ENCODE measurements at regions not wholly inside any gene's neighbourhood (a gene's known extent, or its start where the extent isn't known, plus 50 kb on each side); places are given as distances from the start of the nearest gene placed in this dataset.

GRCh38 chr5:112024769-112025168 is 267.8 kb upstream of the NREP start:
- no peak for DNase-seq

- DNase-seq, result no peak
Observed at GRCh38 chr5:112024221-112024620, 267.2 kb upstream of the NREP start.

GRCh38 chr5:112023766-112024165 is 266.8 kb upstream of the NREP start:
- DNase-seq, result no peak

GRCh38 chr5:112018846-112019245 is 261.9 kb upstream of the NREP start:
- no peak for DNase-seq

- no peak for DNase-seq
Observed at GRCh38 chr5:112016980-112017379, 260.0 kb upstream of the NREP start.

- no peak for DNase-seq
Observed at GRCh38 chr5:112014783-112015395, 257.9 kb upstream of the NREP start.

GRCh38 chr5:112013660-112014059 is 256.7 kb upstream of the NREP start:
- no peak for DNase-seq

- DNase-seq, result no peak
Observed at GRCh38 chr5:112012104-112012503, 255.1 kb upstream of the NREP start.

- no peak for DNase-seq
Observed at GRCh38 chr5:112010475-112010874, 253.5 kb upstream of the NREP start.

GRCh38 chr5:112006721-112007120 is 249.7 kb upstream of the NREP start:
- DNase-seq, result no peak

GRCh38 chr5:112005623-112005930 is 248.6 kb upstream of the NREP start:
- DNase-seq, result no peak

- no peak for DNase-seq
Observed at GRCh38 chr5:112004867-112005622, 248.1 kb upstream of the NREP start.

- DNase-seq, result no peak
Observed at GRCh38 chr5:112002376-112002775, 245.4 kb upstream of the NREP start.

- no peak for DNase-seq
Observed at GRCh38 chr5:111999286-111999685, 242.3 kb upstream of the NREP start.

GRCh38 chr5:111998871-111999270 is 241.9 kb upstream of the NREP start:
- DNase-seq, result no peak

GRCh38 chr5:111997711-111998110 is 240.7 kb upstream of the NREP start:
- peak; percentile 82 for DNase-seq

- DNase-seq, result no peak
Observed at GRCh38 chr5:111997308-111997707, 240.3 kb upstream of the NREP start.

GRCh38 chr5:111996574-111996973 is 239.6 kb upstream of the NREP start:
- no peak for DNase-seq

- no peak for DNase-seq
Observed at GRCh38 chr5:111995701-111996100, 238.7 kb upstream of the NREP start.

GRCh38 chr5:111993242-111993641 is 236.2 kb upstream of the NREP start:
- DNase-seq, result no peak

GRCh38 chr5:111984044-111984443 is 227.1 kb upstream of the NREP start:
- no peak for DNase-seq

GRCh38 chr5:111983459-111983858 is 226.5 kb upstream of the NREP start:
- no peak for DNase-seq

- no peak for DNase-seq
Observed at GRCh38 chr5:111977436-111977829, 220.4 kb upstream of the NREP start.

- DNase-seq, result no peak
Observed at GRCh38 chr5:111976705-111977435, 219.9 kb upstream of the NREP start.
